Activated naive CD4-positive, alpha-beta T cell treated with anti-CD3 and anti-CD28 coated beads, Interleukin-2, amount 10 ng/mL, durations not matched to agents 7 days and 5 days (primary cell): ENCODE measurements at regions not wholly inside any gene's neighbourhood (a gene's known extent, or its start where the extent isn't known, plus 50 kb on each side); places are given as distances from the start of the nearest gene placed in this dataset.

Experiments
- CTCF ChIA-PET: fragments of 350-600 bp; sonication (Branson Sonifier 250); formaldehyde crosslinking; loops from one replicate; lab custom pipeline; 2021; ENCODE audit warnings: antibody characterized with exemption; lab: Charles Lee
- DNase-seq: peaks from one replicate; pipeline ENCODE4 v3.0.0-alpha.2; 2020
- H3K27ac Mint-ChIP-seq: one replicate; pipeline ENCODE4 v1.8.0; 2021; ENCODE audit warnings: mild to moderate bottlenecking, moderate library complexity, mixed read lengths
- H3K27me3 Mint-ChIP-seq: one replicate; pipeline ENCODE4 v1.8.0; 2021; ENCODE audit warnings: mild to moderate bottlenecking, mixed read lengths
- H3K36me3 Mint-ChIP-seq: one replicate; pipeline ENCODE4 v1.8.0; 2021; ENCODE audit warnings: mixed read lengths
- H3K4me1 Mint-ChIP-seq: one replicate; pipeline ENCODE4 v1.8.0; 2021; ENCODE audit warnings: mixed read lengths
- H3K4me3 Mint-ChIP-seq: one replicate; pipeline ENCODE4 v1.8.0; 2021; ENCODE audit warnings: mild to moderate bottlenecking, moderate library complexity, mixed read lengths
- H3K9me3 Mint-ChIP-seq: one replicate; pipeline ENCODE4 v1.8.0; 2021; ENCODE audit warnings: mixed read lengths

DNA sequence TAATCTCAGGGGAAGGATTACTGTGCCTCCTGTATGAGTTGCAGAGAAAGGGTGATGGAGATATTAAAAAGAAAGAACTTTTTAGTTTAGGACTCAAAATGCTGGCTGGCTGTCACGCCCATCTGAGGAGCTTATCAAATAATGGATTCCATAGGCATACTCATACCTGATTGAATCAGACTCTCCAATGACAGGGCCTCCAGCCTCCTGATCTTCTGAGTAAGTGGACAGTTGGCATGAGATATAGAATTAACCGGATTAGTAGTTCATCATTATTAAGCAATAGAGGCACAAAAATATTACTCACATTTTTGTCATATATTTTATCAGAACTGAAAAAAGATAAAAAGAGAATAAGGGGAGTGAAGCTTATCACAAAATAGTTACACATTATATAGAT, 157.0 kb upstream of the RASA1 start:
- H3K4me1 Mint-ChIP-seq = peaks cover 6% of the 10 kb centered on the region

DNA sequence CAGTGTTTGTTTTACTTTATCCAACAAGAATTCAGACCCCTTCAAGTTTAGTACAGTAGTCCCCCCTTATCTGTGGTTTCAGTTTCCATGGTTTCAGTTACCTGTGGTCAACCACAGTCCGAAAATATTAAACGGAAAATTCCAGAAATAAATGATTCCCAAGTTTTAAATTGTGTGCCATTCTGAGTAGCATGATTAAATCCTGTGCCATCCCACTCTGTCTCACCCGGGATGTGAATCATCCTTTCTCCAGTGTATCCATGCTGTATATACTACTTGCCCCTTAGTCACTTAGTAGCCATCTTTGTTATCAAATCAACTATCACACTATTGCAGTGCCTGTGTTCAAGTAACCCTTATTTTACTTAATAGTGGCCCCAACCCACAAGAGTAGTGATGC, 153.8 kb upstream of the RASA1 start:
- Mint-ChIP-seq H3K36me3 (peaks cover under 1% of the 10 kb centered on the region), H3K27me3 (no peaks in the 10 kb centered on the region), H3K27ac (no peak overlapping the region), H3K4me3 (no peak overlapping the region), H3K9me3 (peaks cover 2% of the 10 kb centered on the region), H3K4me1 (peaks cover 17% of the 10 kb centered on the region)
- no peak for DNase-seq
- CTCF ChIA-PET = no interaction called here

More for the DNA sequence above, 157.0 kb upstream of the RASA1 start:
- H3K36me3 Mint-ChIP-seq = no peaks in the 10 kb centered on the region
- no peak for DNase-seq
- H3K27ac Mint-ChIP-seq = no peak overlapping the region
- CTCF ChIA-PET = no interaction called here
- H3K27me3 Mint-ChIP-seq = peaks cover 4% of the 10 kb centered on the region
- H3K9me3 Mint-ChIP-seq = peaks cover 2% of the 10 kb centered on the region
- H3K4me3 Mint-ChIP-seq = no peak overlapping the region

DNA sequence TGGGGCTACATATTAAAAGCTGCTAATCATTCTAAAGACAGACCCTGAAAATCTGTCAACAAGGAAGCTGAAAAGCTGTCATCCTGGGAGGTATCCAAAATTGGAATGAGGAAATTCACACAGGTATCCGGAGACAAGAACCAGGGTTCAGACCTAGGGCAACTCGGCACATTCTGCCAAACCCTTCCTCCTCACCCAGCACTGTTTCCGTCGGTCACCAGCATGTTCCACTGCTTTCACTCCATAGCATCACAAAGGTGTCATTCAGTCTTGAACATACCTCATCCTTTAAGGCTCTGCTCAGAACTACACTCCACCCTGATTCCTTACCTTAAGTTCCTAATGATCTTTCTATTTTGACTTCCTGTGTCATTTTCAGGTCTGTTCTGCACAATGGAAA, 153.1 kb upstream of the RASA1 start:
- H3K27me3 Mint-ChIP-seq = no peaks in the 10 kb centered on the region
- no peak overlapping the region for H3K4me3 Mint-ChIP-seq
- H3K36me3 Mint-ChIP-seq = peaks cover 2% of the 10 kb centered on the region
- no peak overlapping the region for H3K27ac Mint-ChIP-seq
- DNase-seq = no peak
- H3K4me1 Mint-ChIP-seq = peaks cover 25% of the 10 kb centered on the region
- peaks cover 2% of the 10 kb centered on the region for H3K9me3 Mint-ChIP-seq
- CTCF ChIA-PET = no interaction called here

DNA sequence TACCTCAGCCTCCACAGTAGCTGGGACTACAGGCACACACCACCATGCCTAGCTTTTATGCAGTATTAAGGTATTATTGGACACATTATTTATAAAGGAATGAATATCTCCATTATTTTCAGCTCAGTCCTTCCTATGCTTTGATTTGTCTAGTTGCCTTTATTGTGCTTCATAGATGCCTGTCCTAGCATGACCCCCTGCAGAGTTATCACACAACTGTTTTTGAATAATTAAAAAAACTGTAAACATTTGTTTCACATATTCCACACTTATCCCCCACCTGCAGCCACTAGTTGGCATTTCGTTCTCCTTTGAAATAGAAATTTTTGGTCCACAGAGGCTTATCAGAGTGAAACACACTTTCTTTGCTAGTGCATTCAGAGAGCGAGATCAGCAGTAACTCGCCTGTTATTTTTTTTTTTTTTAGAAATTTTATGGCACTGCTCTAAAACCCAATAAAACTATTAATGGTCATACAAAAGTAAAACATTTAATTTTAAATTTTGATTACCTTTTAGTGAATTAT, 151.8 kb upstream of the RASA1 start:
- no peak overlapping the region for H3K27ac Mint-ChIP-seq
- H3K36me3 Mint-ChIP-seq = peaks cover 2% of the 10 kb centered on the region
- CTCF ChIA-PET = no interaction called here
- DNase-seq = no peak
- peaks cover 2% of the 10 kb centered on the region for H3K9me3 Mint-ChIP-seq
- no peak overlapping the region for H3K4me3 Mint-ChIP-seq
- H3K4me1 Mint-ChIP-seq = peaks cover 38% of the 10 kb centered on the region
- H3K27me3 Mint-ChIP-seq = no peaks in the 10 kb centered on the region

DNA sequence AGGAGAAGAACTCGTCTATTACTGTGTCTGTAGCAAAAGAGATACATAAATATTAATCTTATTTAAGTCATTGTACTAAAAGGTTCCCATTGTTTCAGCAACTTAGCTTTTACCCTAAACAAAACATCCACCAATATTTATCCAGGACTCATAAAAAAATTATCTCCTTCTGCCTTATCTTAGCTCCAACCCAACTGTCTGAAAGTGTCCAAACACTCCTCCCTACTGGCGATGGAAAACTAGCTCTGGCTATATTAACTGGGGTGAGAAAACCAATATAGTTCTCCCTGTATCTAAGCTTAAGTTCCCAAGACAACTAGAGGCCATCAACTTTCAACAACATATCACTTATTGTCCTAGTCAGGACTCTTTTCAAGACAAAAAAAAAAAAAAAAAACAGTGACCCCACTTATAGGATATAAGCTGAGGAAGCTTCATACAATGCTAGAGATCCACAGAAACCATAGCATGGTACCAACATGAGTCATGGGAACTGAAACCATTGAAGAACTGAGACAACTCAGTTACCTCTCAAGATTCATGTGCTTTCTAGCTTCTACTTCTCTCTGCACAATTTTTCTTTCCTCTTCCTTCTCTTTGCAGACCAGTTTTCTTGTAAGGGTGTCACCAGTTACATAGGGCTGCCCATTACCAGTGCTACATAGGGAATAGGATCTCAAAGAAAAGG, 150.7 kb upstream of the RASA1 start:
- H3K27ac Mint-ChIP-seq = no peak overlapping the region
- CTCF ChIA-PET = interaction anchor here (1.2 to 1.8 kb wide), 2 partner anchors 16 to 283 kb away, joined by 3 to 6 read pairs; no protein-coding TSS in a partner anchor
- H3K4me3 Mint-ChIP-seq = no peak overlapping the region
- peaks cover 2% of the 10 kb centered on the region for H3K36me3 Mint-ChIP-seq
- DNase-seq = no peak
- H3K27me3 Mint-ChIP-seq = no peaks in the 10 kb centered on the region
- H3K4me1 Mint-ChIP-seq = peaks cover 48% of the 10 kb centered on the region
- peaks cover 2% of the 10 kb centered on the region for H3K9me3 Mint-ChIP-seq

DNA sequence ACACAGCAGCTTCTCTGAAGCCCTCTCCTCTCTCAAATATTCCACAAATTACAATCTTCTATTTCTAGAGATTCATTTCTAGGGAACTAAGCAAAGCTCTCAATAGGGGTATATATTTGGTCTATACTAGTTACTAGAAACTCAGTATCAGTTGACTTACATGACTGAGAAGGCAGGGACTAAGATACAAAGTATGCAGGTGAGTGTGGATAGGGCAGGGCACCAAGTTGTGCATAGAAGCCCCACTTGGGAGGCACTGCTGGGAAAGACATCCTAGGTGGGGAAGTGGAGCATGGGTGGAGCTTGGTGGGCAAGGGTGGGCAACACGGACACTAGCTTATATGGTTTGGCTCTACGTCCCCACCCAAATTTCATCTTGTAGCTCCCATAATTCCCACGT, 148.1 kb upstream of the RASA1 start:
- H3K27me3 Mint-ChIP-seq = no peaks in the 10 kb centered on the region
- H3K36me3 Mint-ChIP-seq = peaks cover 2% of the 10 kb centered on the region
- peaks cover 2% of the 10 kb centered on the region for H3K9me3 Mint-ChIP-seq
- no peak overlapping the region for H3K4me3 Mint-ChIP-seq
- H3K27ac Mint-ChIP-seq = no peak overlapping the region
- no peak for DNase-seq
- peaks cover 56% of the 10 kb centered on the region for H3K4me1 Mint-ChIP-seq
- CTCF ChIA-PET = no interaction called here

DNA sequence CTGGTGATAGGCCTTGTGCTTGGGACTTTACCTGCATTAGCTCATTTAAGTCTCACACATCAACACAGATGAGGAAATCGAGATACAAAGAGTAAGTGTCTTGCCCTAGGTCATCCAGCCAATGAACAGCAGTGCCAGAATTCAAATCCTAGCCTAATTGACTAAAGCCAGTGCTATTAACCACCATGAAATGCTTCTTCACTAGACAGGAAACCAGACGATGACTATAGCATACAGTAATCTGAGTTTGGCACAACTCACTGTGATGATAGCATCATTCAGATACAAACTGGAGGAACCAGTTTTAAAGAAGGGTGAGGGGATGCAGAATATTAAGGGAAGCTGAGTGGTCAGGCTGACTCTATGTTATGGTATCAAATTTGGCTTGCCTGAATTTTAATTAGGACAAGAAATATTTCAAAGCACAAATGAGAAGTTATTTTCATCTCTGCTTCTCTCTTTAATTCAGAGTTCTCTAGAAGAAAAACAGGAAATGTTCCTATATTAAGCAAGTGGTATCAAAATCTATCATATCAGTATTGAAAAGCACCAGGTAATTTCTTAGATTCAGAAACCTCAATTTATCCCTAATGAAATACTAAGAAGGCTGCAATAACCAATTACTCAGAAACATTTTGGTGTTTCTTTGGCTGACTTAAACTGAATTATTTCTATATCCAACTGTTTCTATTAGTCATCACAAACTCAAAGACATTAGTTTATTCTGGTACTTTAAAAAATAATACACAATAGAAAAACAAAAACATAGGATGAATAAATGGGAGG, 147.0 kb upstream of the RASA1 start:
- peaks cover 2% of the 10 kb centered on the region for H3K36me3 Mint-ChIP-seq

DNA sequence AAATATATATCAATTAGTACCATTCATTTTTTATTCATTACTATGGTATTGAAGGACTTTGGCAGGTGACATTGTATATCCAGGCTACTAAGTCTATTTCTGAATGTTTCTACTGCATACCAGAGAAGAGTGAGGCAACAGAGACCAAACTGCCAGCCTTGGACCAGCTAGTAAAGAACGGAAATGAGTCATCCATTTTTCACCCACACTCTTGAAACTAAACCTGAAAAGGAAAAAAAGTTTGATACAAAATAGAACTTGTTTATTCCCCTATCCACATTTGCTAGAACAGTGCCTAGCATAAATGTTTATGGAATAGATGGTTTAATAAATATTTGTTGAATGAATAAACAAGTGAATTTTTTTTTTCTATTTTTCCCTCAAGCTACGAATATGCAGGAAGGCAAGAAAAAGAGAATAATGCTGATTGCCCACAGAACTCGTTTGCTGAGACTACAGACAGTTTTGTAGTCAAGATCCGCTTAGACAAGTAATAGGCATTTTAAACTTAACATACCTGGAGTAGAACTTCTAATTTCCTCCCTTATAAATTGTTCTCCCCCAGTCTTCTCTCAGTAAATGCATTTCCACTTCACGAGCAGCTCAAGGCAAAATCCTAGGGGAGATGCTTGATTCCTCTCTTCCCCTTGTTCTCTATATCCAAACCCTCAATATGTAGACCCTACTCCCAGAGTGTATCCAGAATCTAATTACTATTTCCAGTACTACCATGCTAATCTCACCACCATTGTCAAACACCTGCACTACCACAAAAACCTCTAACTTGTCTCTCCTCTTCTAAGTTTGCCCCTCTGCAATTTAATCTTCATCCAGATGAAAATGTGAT, 146.2 kb upstream of the RASA1 start:
- peaks cover 2% of the 10 kb centered on the region for H3K9me3 Mint-ChIP-seq
- DNase-seq = peak; percentile 49
- peaks cover 2% of the 10 kb centered on the region for H3K36me3 Mint-ChIP-seq
- H3K4me1 Mint-ChIP-seq = peaks cover 56% of the 10 kb centered on the region
- peak overlapping the region; percentile 4 for H3K4me3 Mint-ChIP-seq
- no peaks in the 10 kb centered on the region for H3K27me3 Mint-ChIP-seq
- CTCF ChIA-PET = no interaction called here
- H3K27ac Mint-ChIP-seq = peak overlapping the region; percentile 83

More for the DNA sequence above, 147.0 kb upstream of the RASA1 start:
- Mint-ChIP-seq H3K27ac (peak overlapping the region; percentile 83), H3K27me3 (no peaks in the 10 kb centered on the region), H3K9me3 (peaks cover 2% of the 10 kb centered on the region), H3K4me3 (no peak overlapping the region), H3K4me1 (peaks cover 56% of the 10 kb centered on the region)
- CTCF ChIA-PET = no interaction called here
- DNase-seq = no peak

DNA sequence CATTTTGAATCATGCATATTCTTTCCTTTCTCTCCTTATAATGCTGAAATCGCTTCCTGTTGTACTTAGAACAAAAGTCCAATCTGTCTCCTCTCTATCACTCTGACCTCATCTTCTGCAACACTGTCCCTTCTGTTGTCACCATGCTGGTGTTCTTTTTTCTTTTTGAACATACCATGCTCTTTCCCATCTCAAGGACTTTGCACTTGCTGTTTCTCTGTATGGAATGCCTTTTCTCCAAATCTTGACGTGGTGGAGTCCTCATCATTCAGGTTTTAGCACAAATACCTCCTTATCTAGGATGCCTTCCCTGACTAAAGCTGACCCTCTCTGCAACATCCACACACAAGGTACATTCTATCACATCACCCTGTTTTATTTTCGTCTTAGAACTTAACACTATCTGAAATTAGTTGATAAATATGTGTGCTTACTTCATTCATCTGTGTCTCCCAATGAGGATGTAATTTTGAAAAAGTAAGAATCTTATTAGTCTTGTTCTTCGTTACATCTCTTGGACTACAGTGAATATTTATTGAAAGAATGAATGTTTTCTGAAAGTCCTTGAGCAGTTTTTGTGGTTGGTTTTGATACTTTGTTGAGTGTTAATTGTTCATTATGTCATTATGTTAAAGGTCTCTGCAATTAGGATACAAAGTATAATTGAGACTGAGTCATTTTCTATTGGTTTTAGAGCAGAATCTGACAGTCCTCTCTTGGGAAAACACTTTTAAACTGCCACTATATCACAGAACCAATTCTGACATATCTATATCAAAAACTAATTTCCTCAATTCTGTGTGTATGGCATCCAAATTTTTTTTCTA, 145.3 kb upstream of the RASA1 start:
- Mint-ChIP-seq H3K4me3 (peak overlapping the region; percentile 4), H3K27me3 (no peaks in the 10 kb centered on the region), H3K36me3 (peaks cover 2% of the 10 kb centered on the region), H3K4me1 (peaks cover 57% of the 10 kb centered on the region), H3K9me3 (peaks cover 4% of the 10 kb centered on the region), H3K27ac (peak overlapping the region; percentile 83)
- CTCF ChIA-PET = no interaction called here
- DNase-seq = no peak

DNA sequence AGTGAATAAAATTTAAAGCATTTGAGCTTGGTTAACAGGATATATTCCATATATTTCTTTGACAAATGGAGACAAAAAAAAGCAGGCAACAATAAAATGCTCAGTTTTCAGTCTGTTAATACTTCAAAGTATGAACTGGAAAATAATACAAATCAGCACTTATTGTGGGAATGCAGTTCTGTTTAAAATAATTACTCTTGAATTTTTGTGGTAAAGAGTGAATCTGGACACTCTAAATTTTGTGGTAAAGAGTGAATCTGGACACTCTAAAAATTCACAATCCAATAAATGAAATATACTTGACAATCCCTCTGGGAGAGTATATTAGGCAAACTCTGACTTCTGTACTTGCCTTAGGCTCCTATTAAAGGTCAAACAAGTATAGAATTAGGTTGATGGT, 141.9 kb upstream of the RASA1 start:
- Mint-ChIP-seq H3K27me3 (no peaks in the 10 kb centered on the region), H3K27ac (no peak overlapping the region), H3K9me3 (peaks cover 2% of the 10 kb centered on the region), H3K4me3 (no peak overlapping the region), H3K36me3 (peaks cover 3% of the 10 kb centered on the region), H3K4me1 (peaks cover 40% of the 10 kb centered on the region)
- CTCF ChIA-PET = no interaction called here
- DNase-seq = no peak

DNA sequence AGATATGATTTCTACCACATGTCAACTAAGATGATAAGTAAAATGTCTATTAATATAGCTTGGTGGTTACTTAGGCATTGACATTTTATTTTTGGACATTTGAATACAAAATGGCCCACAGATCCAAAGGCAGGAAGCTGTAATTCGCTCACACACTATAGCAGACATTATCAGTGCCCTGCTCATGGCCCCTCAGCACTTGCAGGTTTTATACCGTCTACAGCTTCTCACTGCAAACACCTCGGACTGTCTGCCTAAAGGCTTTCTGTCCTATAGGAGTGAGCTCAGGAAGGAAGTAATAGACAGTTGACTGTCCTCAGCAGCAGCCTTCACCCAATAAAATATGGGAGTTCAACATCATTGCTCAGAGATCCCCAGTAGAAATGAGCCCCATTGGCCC, 140.8 kb upstream of the RASA1 start:
- Mint-ChIP-seq H3K27ac (no peak overlapping the region), H3K9me3 (peaks cover 2% of the 10 kb centered on the region), H3K27me3 (no peaks in the 10 kb centered on the region), H3K4me1 (peaks cover 29% of the 10 kb centered on the region), H3K36me3 (peaks cover 3% of the 10 kb centered on the region), H3K4me3 (no peak overlapping the region)
- CTCF ChIA-PET = interaction anchor here (1.1 kb wide), 1 partner anchor 12 kb away, joined by 3 read pairs; no protein-coding TSS in a partner anchor
- no peak for DNase-seq

DNA sequence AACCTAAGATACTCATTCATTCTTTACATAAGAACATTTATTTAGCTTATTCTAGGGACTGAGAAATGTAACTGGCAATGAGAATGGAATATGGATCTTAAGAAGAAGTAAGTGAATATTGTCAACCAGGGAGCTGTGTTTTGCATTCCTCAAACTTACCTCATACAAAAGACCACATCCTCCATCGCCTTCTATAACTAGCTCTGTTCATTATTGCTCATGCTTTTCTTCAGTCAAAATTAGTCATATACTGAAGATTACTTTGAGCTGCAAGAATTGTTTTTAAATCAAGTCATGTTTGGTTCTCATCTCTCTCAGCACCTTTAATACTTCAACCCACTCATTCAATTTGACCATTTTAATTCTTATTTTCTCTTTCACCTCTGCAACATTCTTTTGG, 140.3 kb upstream of the RASA1 start:
- Mint-ChIP-seq H3K27me3 (no peaks in the 10 kb centered on the region), H3K36me3 (peaks cover 3% of the 10 kb centered on the region), H3K9me3 (peaks cover 2% of the 10 kb centered on the region), H3K27ac (no peak overlapping the region), H3K4me3 (no peak overlapping the region), H3K4me1 (peaks cover 23% of the 10 kb centered on the region)
- no peak for DNase-seq
- CTCF ChIA-PET = interaction anchor here (1.1 kb wide), 1 partner anchor 11 kb away, joined by 3 read pairs; no protein-coding TSS in a partner anchor

DNA sequence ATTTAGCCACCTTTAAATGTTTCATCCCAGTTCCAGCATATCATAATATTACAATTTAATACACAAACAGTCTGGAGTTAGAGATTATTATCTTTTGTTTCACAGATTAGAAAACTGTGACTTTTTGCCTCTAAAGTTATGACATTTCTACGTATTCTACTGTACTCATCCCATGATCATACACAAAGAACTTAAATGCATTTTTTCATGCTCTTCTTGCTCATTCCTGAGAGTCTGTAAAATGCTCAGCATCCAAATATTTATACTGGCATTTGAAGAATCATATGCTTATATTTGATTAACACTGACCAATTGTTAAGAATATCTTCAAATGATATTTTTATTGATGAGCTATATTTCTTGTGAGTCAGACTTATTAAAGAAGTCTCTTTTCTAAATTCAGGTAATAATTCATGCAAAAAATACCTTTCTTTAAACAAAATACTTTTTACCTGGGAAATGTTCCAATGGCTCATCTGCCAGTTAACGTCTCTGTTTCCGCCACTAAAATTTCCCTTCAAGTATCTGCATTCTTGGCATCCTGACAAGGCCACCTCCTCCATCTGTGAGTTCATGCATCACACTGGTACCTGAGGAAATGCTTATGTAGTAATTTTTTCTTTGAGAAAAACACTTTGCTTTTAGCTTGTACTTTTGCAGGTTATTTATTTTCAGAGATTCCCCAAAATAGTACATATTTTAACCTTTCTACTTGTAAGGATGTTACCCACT, 139.6 kb upstream of the RASA1 start:
- CTCF ChIA-PET = interaction anchor here (1.1 kb wide), 1 partner anchor 10 kb away, joined by 3 read pairs; no protein-coding TSS in a partner anchor
- peaks cover 16% of the 10 kb centered on the region for H3K4me1 Mint-ChIP-seq
- H3K4me3 Mint-ChIP-seq = no peak overlapping the region
- H3K27me3 Mint-ChIP-seq = no peaks in the 10 kb centered on the region
- H3K36me3 Mint-ChIP-seq = peaks cover 3% of the 10 kb centered on the region
- no peak overlapping the region for H3K27ac Mint-ChIP-seq
- peaks cover 2% of the 10 kb centered on the region for H3K9me3 Mint-ChIP-seq
- no peak for DNase-seq
